ENCODE measurements at regions not wholly inside any gene's neighbourhood (a gene's known extent, or its start where the extent isn't known, plus 50 kb on each side); places are given as distances from the start of the nearest gene placed in this dataset.

DNA sequence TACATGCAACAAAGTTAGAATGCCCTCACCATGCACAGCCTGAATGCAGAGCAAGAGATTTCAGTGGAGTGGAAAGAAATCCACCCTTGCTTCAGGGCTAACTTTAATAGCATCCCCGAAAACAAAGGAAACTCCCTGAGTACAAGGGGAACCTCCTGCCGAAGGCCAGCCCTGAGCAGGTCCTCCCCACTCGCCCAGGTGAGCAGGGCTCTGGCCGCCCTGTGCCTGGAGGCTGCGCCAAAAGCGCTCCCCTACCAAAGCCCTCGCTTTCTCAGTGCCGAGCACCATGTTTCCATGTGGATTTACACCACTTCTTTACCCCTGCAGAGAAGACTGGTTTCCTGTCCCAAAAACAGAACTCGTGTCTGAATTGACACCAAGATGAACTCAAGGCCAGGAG lies 61.9 kb upstream of the RPS6KA2 start:
- TF ChIP-seq EZH2phosphoT487 (IDR thresholded peaks at IDR 0.05; ENCODE audit: insufficient read depth, low read depth) (no peak), EZH2 (IDR thresholded peaks at IDR 0.05; ENCODE audit: insufficient read depth, poor library complexity, severe bottlenecking) (no peak)
